ENCODE measurements at regions not wholly inside any gene's neighbourhood (a gene's known extent, or its start where the extent isn't known, plus 50 kb on each side); places are given as distances from the start of the nearest gene placed in this dataset.

GRCh38 chr14:71485833-71486232 is 446.4 kb upstream of the RGS6 start:
- no peak for TF ChIP-seq CTCF (conservative IDR thresholded peaks at IDR 0.05)
- no peak overlapping the region for H3K23ac ChIP-seq (ENCODE audit: insufficient read length, low read depth, low read length)
- no peak overlapping the region for H3K27ac ChIP-seq (ENCODE audit: insufficient read length, low read depth, low read length)
- H3K4me1 ChIP-seq (ENCODE audit: insufficient read depth, low read length) = peaks cover 8% of the 10 kb centered on the region; the same call in 1 of the 2 replicates
- H3K79me2 ChIP-seq (ENCODE audit: insufficient read depth, low read length) = no peaks in the 10 kb centered on the region
- Mint-ChIP-seq H3K4me1 (peaks cover 47 to 49% of the 10 kb centered on the region in 2 experiments), H3K27ac (no peak overlapping the region; a peak in 1 of 7 replicates), H3K27me3 (ENCODE audit: low read depth) (no peaks in the 10 kb centered on the region), H3K9me3 (peaks cover 0 to 4% of the 10 kb centered on the region in 2 experiments; a peak in 1 of 5 replicates), H3K4me3 (no peak overlapping the region), H3K36me3 (ENCODE audit: insufficient read depth in 1 of 3, low read depth in 3 of 3) (peaks cover 0 to 14% (median 4%) of the 10 kb centered on the region in 3 experiments; a peak in 6 of 7 replicates)
- no peaks in the 10 kb centered on the region for H3K9me3 ChIP-seq (ENCODE audit: control insufficient read depth, low read depth, low read length)
- no peak overlapping the region for H3K14ac ChIP-seq (ENCODE audit: insufficient read depth, low read length)
- H3K4me2 ChIP-seq (ENCODE audit: insufficient read depth, insufficient read length, low read length) = no peak overlapping the region
- no peak overlapping the region for H2BK120ac ChIP-seq (ENCODE audit: low read depth, low read length, poor library complexity, severe bottlenecking)
- no peak overlapping the region for H3K56ac ChIP-seq (ENCODE audit: insufficient read length, low read depth, low read length)
- no peak overlapping the region for H2BK12ac ChIP-seq (ENCODE audit: insufficient read length, low read depth, low read length)
- DNase-seq = no peak
- no peak overlapping the region for H4K5ac ChIP-seq (ENCODE audit: insufficient read length, low read depth, low read length)
- no peak overlapping the region for H2AK5ac ChIP-seq (ENCODE audit: insufficient read length, low read length)
- H3K18ac ChIP-seq (ENCODE audit: insufficient read length, low read depth, low read length) = no peak overlapping the region
- no peaks in the 10 kb centered on the region for H4K20me1 ChIP-seq (ENCODE audit: control insufficient read depth, insufficient read depth, insufficient read length)
- H3K9ac ChIP-seq (ENCODE audit: extremely low read depth, insufficient read length, low read length) = no peak overlapping the region
- H3K27me3 ChIP-seq (ENCODE audit: insufficient read depth, low read length) = no peaks in the 10 kb centered on the region
- H2AFZ ChIP-seq (ENCODE audit: low read length) = no peak overlapping the region
- no peak overlapping the region for H2BK15ac ChIP-seq (ENCODE audit: low read depth, low read length)
- H3K23me2 ChIP-seq (ENCODE audit: insufficient read length, low read depth, low read length, poor library complexity, severe bottlenecking) = no peaks in the 10 kb centered on the region
- no peak overlapping the region for H4K8ac ChIP-seq (replicated peaks; ENCODE audit: insufficient read length, low read depth, low read length)
- H2BK20ac ChIP-seq (ENCODE audit: low read depth, low read length, poor library complexity, severe bottlenecking) = no peak overlapping the region
- no peak overlapping the region for H3K4ac ChIP-seq (ENCODE audit: low read depth, low read length)
- H4K91ac ChIP-seq (ENCODE audit: insufficient read length, low read depth, low read length) = no peak overlapping the region
- no peaks in the 10 kb centered on the region for H3K79me1 ChIP-seq (ENCODE audit: insufficient read depth, low read depth, low read length, poor library complexity, severe bottlenecking)
- WGBS (ENCODE audit: extremely low coverage, insufficient read length, low lambda C conversion rate) = no CpG with 5 or more reads among the region's 2 CpGs
- no peak overlapping the region for H3T11ph ChIP-seq (ENCODE audit: low read length)
- no peak overlapping the region for H2BK5ac ChIP-seq (ENCODE audit: insufficient read length, low read length)
